Activated CD8-positive, alpha-beta T cell treated with anti-CD3 and anti-CD28 coated beads for 36 hours (primary cell): ENCODE measurements at regions not wholly inside any gene's neighbourhood (a gene's known extent, or its start where the extent isn't known, plus 50 kb on each side); places are given as distances from the start of the nearest gene placed in this dataset.

Source experiments
- ATAC-seq: fragments of 200-7000 bp; cut with Tn5 transposase; one replicate; pipeline ENCODE4 v1.10.0; 2021; ENCODE audit warnings: mild to moderate bottlenecking, moderate library complexity
- CTCF ChIA-PET: fragments of 350-600 bp; sonication (Branson Sonifier 250); formaldehyde crosslinking; loops from one replicate; lab custom pipeline; 2021; ENCODE audit warnings: antibody characterized with exemption; lab: Charles Lee
- POLR2A ChIA-PET: fragments of 350-600 bp; sonication (Branson Sonifier 250); formaldehyde crosslinking; loops from one replicate; lab custom pipeline; 2021; ENCODE audit warnings: antibody characterized with exemption; lab: Charles Lee
- DNase-seq: peaks from one replicate; pipeline ENCODE4 v3.0.0-alpha.2; 2020
- H3K27ac Mint-ChIP-seq: one replicate; pipeline ENCODE4 v1.8.0; 2021; ENCODE audit warnings: mild to moderate bottlenecking, mixed read lengths
- H3K27me3 Mint-ChIP-seq: one replicate; pipeline ENCODE4 v1.8.0; 2021; ENCODE audit warnings: mixed read lengths
- H3K36me3 Mint-ChIP-seq: one replicate; pipeline ENCODE4 v1.8.0; 2021; ENCODE audit warnings: low read depth, mixed read lengths
- H3K4me1 Mint-ChIP-seq: one replicate; pipeline ENCODE4 v1.8.0; 2021; ENCODE audit warnings: low read depth, mixed read lengths
- H3K4me3 Mint-ChIP-seq: one replicate; pipeline ENCODE4 v1.8.0; 2021; ENCODE audit warnings: mild to moderate bottlenecking, moderate library complexity, mixed read lengths
- H3K9me3 Mint-ChIP-seq: one replicate; pipeline ENCODE4 v1.8.0; 2021; ENCODE audit warnings: mixed read lengths
- CTCF ChIP-seq: fragments of 200-600 bp; IDR thresholded peaks from one replicate; pipeline ENCODE4 v1.8.0; 2022; ENCODE audit warnings: antibody characterized with exemption, mild to moderate bottlenecking
- intact Hi-C: fragments of 100-400 bp; cut with micrococcal nuclease; formaldehyde crosslinking; loops from one replicate; pipeline ENCODE4 v1.10.0; 2022

- intact Hi-C loops = no loop called here
- CTCF ChIA-PET = no interaction called here
- Mint-ChIP-seq H3K4me1 (no peaks in the 10 kb centered on the region), H3K36me3 (no peaks in the 10 kb centered on the region), H3K9me3 (peaks cover 20% of the 10 kb centered on the region), H3K4me3 (no peak overlapping the region), H3K27me3 (no peaks in the 10 kb centered on the region), H3K27ac (no peak overlapping the region)
- TF ChIP-seq CTCF = no peak
- no peak for DNase-seq
- POLR2A ChIA-PET = no interaction called here
- ATAC-seq = no peak
Observed at GRCh38 chr16:64532691-64533090, 589.2 kb downstream of the CDH11 start.

DNA sequence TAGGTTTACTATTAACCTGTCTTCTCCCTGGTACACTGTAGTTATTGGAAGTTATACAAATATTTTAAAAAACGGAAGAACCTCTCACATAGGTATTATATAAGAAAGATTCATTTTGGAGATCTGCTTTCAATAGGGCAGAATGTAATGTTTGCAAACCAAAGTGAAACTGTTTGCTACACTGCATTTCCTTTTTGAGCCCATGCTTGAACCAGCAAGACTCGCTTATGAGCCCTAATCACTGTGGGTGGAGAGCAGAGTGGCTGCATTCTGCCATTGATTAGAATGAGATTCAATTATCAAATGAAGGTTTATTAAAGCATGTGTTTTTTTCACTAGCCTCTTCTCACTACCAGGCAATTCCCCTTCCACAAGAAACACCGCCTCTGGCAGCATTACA is 589.7 kb downstream of the CDH11 start:
- POLR2A ChIA-PET = no interaction called here
- DNase-seq = no peak
- Mint-ChIP-seq H3K27ac (no peak overlapping the region), H3K36me3 (no peaks in the 10 kb centered on the region), H3K4me1 (no peaks in the 10 kb centered on the region), H3K27me3 (no peaks in the 10 kb centered on the region), H3K9me3 (peaks cover 20% of the 10 kb centered on the region), H3K4me3 (no peak overlapping the region)
- CTCF ChIA-PET = no interaction called here
- intact Hi-C loops = no loop called here
- ATAC-seq = no peak
- TF ChIP-seq CTCF = no peak

- intact Hi-C loops = no loop called here
- POLR2A ChIA-PET = no interaction called here
- Mint-ChIP-seq H3K4me1 (no peaks in the 10 kb centered on the region), H3K27ac (no peak overlapping the region), H3K36me3 (no peaks in the 10 kb centered on the region), H3K27me3 (no peaks in the 10 kb centered on the region), H3K9me3 (peaks cover 20% of the 10 kb centered on the region), H3K4me3 (no peak overlapping the region)
- no peak for DNase-seq
- ATAC-seq = no peak
- TF ChIP-seq CTCF = no peak
- CTCF ChIA-PET = no interaction called here
Observed at GRCh38 chr16:64531401-64531800, 590.5 kb downstream of the CDH11 start.

DNA sequence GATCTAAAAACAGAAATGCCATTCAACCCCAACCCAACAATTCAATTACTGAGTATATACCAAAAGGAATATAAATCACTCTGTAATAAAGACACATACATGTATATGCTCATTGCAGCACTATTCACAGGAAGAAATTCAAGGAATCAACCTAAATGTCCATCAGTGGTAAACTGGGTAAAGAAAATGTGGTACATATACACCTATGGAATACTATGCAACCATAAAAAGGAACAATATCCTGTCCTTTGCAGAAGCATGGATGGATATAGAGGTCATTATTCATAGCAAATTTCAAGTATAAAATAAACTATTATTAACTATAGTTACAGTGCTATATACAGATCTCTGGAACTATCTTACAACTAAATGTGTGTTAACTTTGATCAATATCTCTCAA is 599.3 kb downstream of the CDH11 start:
- TF ChIP-seq CTCF = no peak
- Mint-ChIP-seq H3K27ac (no peak overlapping the region), H3K36me3 (no peaks in the 10 kb centered on the region), H3K9me3 (peaks cover 7% of the 10 kb centered on the region), H3K4me1 (no peaks in the 10 kb centered on the region), H3K4me3 (no peak overlapping the region), H3K27me3 (no peaks in the 10 kb centered on the region)
- ATAC-seq = no peak
- ChIA-PET POLR2A (no interaction called here), CTCF (no interaction called here)
- intact Hi-C loops = no loop called here
- no peak for DNase-seq

GRCh38 chr16:64513871-64514270 is 608.0 kb downstream of the CDH11 start:
- Mint-ChIP-seq H3K36me3 (no peaks in the 10 kb centered on the region), H3K27ac (no peak overlapping the region), H3K4me1 (no peaks in the 10 kb centered on the region), H3K9me3 (peaks cover 7% of the 10 kb centered on the region), H3K4me3 (no peak overlapping the region), H3K27me3 (no peaks in the 10 kb centered on the region)
- intact Hi-C loops = no loop called here
- no peak for ATAC-seq
- no peak for DNase-seq
- ChIA-PET CTCF (no interaction called here), POLR2A (no interaction called here)
- no peak for TF ChIP-seq CTCF
